OCI-LY3 (cell line): ENCODE measurements at regions not wholly inside any gene's neighbourhood (a gene's known extent, or its start where the extent isn't known, plus 50 kb on each side); places are given as distances from the start of the nearest gene placed in this dataset.
A peak's percentile ranks its signal among the peaks of the same experiment; 100 is the strongest.

Experiments
- H2AFZ ChIP-seq: fragments of 200-600, 300-600 bp; shearing (Covaris generic); 2 replicates; pipeline ENCODE4 v1.6.0; 2014; ENCODE audit warnings: antibody characterized with exemption, low read depth, low read length
- H3K27ac ChIP-seq: fragments of 200-600, 300-600 bp; sonication (generic); 2 replicates; pipeline ENCODE4 v1.5.1; 2014; ENCODE audit warnings: mild to moderate bottlenecking, low read length, moderate library complexity, mixed read lengths
- H3K27me3 ChIP-seq: fragments of 200-600, 300-600 bp; sonication (generic); 2 replicates; pipeline ENCODE4 v1.6.1; 2014; ENCODE audit warnings: low read depth, low read length, mixed read lengths
- H3K36me3 ChIP-seq: fragments of 200-600, 300-600 bp; sonication (generic); replicated peaks from 2 replicates; pipeline ENCODE3; 2014; ENCODE audit warnings: low read depth, low read length, mixed read lengths
- H3K4me1 ChIP-seq: fragments of 300-600, 200-600 bp; sonication (generic); 2 replicates; pipeline ENCODE4 v1.6.1; 2014; ENCODE audit warnings: low read length, mixed read lengths
- H3K4me2 ChIP-seq: fragments of 200-600, 300-600 bp; sonication (generic); 2 replicates; pipeline ENCODE4 v1.6.1; 2014; ENCODE audit warnings: low read length, mixed read lengths
- H3K4me3 ChIP-seq: fragments of 300-600, 200-600 bp; sonication (generic); 2 replicates; pipeline ENCODE4 v1.5.1; 2014; ENCODE audit warnings: antibody characterized with exemption, mild to moderate bottlenecking, low read length, moderate library complexity
- H3K79me2 ChIP-seq: fragments of 300-600, 200-600 bp; shearing (Covaris generic); 2 replicates; pipeline ENCODE4 v1.6.1; 2014; ENCODE audit warnings: mild to moderate bottlenecking, low read length, mixed read lengths
- H3K9ac ChIP-seq: fragments of 300-600, 200-600 bp; shearing (Covaris generic); 2 replicates; pipeline ENCODE4 v1.6.0; 2014; ENCODE audit warnings: mild to moderate bottlenecking, low read length, moderate library complexity
- H3K9me3 ChIP-seq: fragments of 200-600, 300-600 bp; shearing (Covaris generic); 2 replicates; pipeline ENCODE4 v1.6.1; 2014; ENCODE audit warnings: low read length, mixed read lengths; ENCODE audit not compliant: insufficient read depth
- H4K20me1 ChIP-seq: fragments of 200-600, 300-600 bp; sonication (generic); 2 replicates; pipeline ENCODE4 v1.6.1; 2016; ENCODE audit warnings: low read length, mixed read lengths; ENCODE audit not compliant: insufficient read depth
- EZH2phosphoT487 ChIP-seq: fragments of 200-600 bp; shearing (Covaris generic); IDR thresholded peaks from 2 replicates; pipeline ENCODE4 v1.6.1; 2018; ENCODE audit warnings: antibody characterized with exemption, mixed run types, low read depth
- TF ChIP-seq, protein P1 (sequence below): fragments of 200-600, 300-600 bp; sonication (generic); IDR thresholded peaks from 2 replicates; pipeline ENCODE4 v1.5.1; 2014; ENCODE audit warnings: antibody characterized with exemption, low read length, low read depth

DNA sequence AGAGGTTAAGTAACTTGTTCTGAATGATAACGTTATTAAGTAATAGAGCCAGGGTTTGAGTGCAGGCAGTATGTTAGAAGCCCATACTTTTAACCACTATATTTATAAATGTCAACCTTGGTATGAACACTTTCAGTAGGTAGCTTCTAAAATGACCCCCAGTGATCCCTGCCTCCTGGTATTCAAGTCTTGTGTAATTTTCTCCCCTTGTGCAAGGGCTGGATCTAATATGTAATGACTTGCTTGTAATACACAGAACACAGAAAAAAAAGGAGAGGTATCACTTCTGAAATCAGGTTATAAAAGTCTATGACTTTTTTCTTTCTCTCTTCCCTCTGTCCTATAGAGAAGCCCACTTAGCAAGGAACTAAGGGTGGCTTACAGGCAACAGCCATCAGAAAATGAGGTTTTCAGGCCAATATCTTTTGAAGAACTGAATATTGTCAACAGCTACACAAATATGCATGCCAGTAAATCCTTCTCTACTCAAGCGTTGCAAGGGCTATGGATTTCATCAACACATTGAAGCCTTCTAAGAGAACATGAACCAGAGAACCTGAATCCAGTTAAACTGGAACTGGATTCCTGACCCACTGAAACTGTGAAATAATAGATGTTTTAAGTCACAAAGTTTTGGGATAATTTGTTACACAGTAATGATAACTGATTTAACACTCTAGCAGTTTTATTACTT, 712.3 kb downstream of the METTL15 start:
- Histone ChIP-seq H3K9me3 (no peaks in the 10 kb centered on the region), H2AFZ (no peak overlapping the region), H3K27ac (no peak overlapping the region), H3K9ac (no peak overlapping the region), H3K4me2 (no peak overlapping the region), H3K36me3 (no peaks in the 10 kb centered on the region), H4K20me1 (no peaks in the 10 kb centered on the region), H3K27me3 (no peaks in the 10 kb centered on the region), H3K79me2 (no peaks in the 10 kb centered on the region), H3K4me3 (no peak overlapping the region), H3K4me1 (peaks cover 28% of the 10 kb centered on the region)
- TF ChIP-seq EZH2phosphoT487 = no peak
- TF ChIP-seq, protein P1, sequence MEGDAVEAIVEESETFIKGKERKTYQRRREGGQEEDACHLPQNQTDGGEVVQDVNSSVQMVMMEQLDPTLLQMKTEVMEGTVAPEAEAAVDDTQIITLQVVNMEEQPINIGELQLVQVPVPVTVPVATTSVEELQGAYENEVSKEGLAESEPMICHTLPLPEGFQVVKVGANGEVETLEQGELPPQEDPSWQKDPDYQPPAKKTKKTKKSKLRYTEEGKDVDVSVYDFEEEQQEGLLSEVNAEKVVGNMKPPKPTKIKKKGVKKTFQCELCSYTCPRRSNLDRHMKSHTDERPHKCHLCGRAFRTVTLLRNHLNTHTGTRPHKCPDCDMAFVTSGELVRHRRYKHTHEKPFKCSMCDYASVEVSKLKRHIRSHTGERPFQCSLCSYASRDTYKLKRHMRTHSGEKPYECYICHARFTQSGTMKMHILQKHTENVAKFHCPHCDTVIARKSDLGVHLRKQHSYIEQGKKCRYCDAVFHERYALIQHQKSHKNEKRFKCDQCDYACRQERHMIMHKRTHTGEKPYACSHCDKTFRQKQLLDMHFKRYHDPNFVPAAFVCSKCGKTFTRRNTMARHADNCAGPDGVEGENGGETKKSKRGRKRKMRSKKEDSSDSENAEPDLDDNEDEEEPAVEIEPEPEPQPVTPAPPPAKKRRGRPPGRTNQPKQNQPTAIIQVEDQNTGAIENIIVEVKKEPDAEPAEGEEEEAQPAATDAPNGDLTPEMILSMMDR = no peak

DNA sequence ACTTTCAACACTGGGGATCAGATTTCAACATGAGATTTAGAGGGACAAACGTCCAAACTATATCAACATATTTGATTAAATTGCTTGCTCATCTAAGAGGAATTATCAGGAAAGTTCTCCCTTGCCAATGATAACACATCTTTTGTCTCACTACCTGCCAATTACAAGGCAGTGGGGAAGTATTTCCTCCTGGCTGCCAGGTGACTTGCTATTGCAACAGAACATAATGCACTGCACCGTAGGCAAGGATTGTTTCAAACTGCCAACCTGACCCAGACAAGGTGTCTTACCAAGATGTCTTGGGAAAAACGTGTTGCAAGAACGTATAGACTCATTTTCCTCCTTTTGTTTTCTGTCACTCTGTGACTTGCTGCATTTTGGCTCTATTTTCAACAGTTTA, 711.6 kb downstream of the METTL15 start:
- no peak overlapping the region for H3K4me3 ChIP-seq
- H4K20me1 ChIP-seq = no peaks in the 10 kb centered on the region
- H3K27me3 ChIP-seq = no peaks in the 10 kb centered on the region
- H3K36me3 ChIP-seq = peaks cover 2% of the 10 kb centered on the region
- H3K9ac ChIP-seq = no peak overlapping the region
- H3K4me1 ChIP-seq = peaks cover 28% of the 10 kb centered on the region
- TF ChIP-seq, protein P1 = no peak
- no peak for TF ChIP-seq EZH2phosphoT487
- H3K4me2 ChIP-seq = no peak overlapping the region
- no peak overlapping the region; the same call in 1 of the 2 replicates for H2AFZ ChIP-seq
- H3K27ac ChIP-seq = no peak overlapping the region
- H3K9me3 ChIP-seq = no peaks in the 10 kb centered on the region
- no peaks in the 10 kb centered on the region for H3K79me2 ChIP-seq

DNA sequence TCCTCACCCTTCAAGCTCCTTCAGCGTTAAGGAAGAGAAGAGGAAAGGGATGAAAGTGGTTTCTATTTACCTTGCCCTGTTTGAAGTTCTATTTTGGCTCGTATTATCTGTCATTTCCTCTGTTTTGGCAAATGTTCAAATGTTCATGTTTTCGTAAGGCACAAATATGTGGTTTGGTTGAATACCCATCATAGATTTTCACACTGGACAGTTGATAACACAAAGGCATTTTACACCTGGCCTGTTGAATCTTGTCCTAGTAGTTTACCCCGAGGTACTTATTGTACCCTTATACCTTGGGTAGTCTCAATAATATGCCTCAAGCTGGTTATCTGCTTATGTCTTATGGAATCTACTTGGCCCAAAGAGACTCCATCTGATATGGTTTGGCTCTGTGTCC, 706.9 kb downstream of the METTL15 start:
- H3K4me3 ChIP-seq = no peak overlapping the region
- H4K20me1 ChIP-seq = no peaks in the 10 kb centered on the region
- H3K27me3 ChIP-seq = no peaks in the 10 kb centered on the region
- TF ChIP-seq, protein P1 = no peak
- TF ChIP-seq EZH2phosphoT487 = no peak
- peaks cover 47% of the 10 kb centered on the region for H3K4me1 ChIP-seq
- H2AFZ ChIP-seq = no peak overlapping the region
- no peak overlapping the region for H3K9ac ChIP-seq
- no peak overlapping the region for H3K27ac ChIP-seq
- peaks cover 2% of the 10 kb centered on the region for H3K36me3 ChIP-seq
- no peaks in the 10 kb centered on the region for H3K79me2 ChIP-seq
- H3K4me2 ChIP-seq = no peak overlapping the region
- H3K9me3 ChIP-seq = no peaks in the 10 kb centered on the region

DNA sequence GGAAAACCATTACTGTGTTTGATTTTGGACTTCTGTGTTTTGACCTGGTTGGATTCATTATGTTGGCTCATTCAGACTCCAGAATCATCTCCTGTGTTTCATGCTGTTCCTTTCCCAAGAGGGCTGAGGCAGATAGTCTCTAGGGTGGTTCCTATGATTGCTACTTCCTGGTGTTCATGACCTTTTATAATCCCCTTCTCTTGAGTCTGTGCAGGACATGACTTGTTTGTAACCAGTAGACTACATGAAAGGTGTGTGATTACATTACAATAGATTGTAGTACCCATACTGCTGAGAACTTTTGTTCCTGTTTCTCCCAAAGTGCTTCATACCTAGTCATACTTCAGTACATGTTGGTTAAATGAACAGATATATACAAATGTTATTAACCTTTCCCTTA, 700.6 kb downstream of the METTL15 start:
- no peaks in the 10 kb centered on the region for H4K20me1 ChIP-seq
- no peaks in the 10 kb centered on the region for H3K79me2 ChIP-seq
- no peak overlapping the region for H3K4me3 ChIP-seq
- TF ChIP-seq, protein P1 = no peak
- TF ChIP-seq EZH2phosphoT487 = no peak
- no peak overlapping the region for H3K9ac ChIP-seq
- peak overlapping the region; percentile 9; the same call in 1 of the 2 replicates for H2AFZ ChIP-seq
- peaks cover 25% of the 10 kb centered on the region for H3K4me1 ChIP-seq
- no peaks in the 10 kb centered on the region for H3K36me3 ChIP-seq
- H3K27me3 ChIP-seq = no peaks in the 10 kb centered on the region
- no peak overlapping the region for H3K27ac ChIP-seq
- no peaks in the 10 kb centered on the region for H3K9me3 ChIP-seq
- H3K4me2 ChIP-seq = no peak overlapping the region
